Endothelial cell of hepatic sinusoid (primary cell): ENCODE measurements at regions not wholly inside any gene's neighbourhood (a gene's known extent, or its start where the extent isn't known, plus 50 kb on each side); places are given as distances from the start of the nearest gene placed in this dataset.
"Not testable (repeated sequence)": the region's sequence is repeated elsewhere in the genome, so short reads cannot be mapped to it uniquely, and the experiment has no call there.

Experiments used
- in situ Hi-C: cut with HindIII; loops from 2 replicates; pipeline ENCODE4 v1.10.0; 2017; ENCODE audit warnings: low sequenced_read_pairs

DNA sequence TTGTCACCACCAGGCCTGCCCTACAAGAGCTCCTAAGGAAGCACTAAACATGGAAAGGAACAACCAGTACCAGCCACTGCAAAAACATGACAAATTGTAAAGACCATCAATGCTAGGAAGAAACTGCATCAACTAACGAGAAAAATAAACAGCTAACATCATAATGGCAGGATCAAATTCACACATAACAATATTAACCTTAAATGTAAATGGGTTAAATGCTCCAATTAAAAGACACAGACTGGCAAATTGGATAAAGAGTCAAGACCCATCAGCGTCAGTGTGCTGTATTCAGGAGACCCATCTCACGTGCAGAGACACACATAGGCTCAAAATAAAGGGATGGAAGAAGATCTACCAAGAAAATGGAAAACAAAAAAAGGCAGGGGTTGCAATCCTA lies 77.0 kb upstream of the SAMSN1 start:
- in situ Hi-C loops = not testable (repeated sequence)

GRCh38 chr21:14620152-14620551 lies 74.0 kb upstream of the SAMSN1 start:
- in situ Hi-C loops = no loop called here

- in situ Hi-C loops = no loop called here
Measured at GRCh38 chr21:14617871-14618270, 71.8 kb upstream of the SAMSN1 start.

GRCh38 chr21:14617040-14617393 lies 70.9 kb upstream of the SAMSN1 start:
- in situ Hi-C loops = no loop called here

DNA sequence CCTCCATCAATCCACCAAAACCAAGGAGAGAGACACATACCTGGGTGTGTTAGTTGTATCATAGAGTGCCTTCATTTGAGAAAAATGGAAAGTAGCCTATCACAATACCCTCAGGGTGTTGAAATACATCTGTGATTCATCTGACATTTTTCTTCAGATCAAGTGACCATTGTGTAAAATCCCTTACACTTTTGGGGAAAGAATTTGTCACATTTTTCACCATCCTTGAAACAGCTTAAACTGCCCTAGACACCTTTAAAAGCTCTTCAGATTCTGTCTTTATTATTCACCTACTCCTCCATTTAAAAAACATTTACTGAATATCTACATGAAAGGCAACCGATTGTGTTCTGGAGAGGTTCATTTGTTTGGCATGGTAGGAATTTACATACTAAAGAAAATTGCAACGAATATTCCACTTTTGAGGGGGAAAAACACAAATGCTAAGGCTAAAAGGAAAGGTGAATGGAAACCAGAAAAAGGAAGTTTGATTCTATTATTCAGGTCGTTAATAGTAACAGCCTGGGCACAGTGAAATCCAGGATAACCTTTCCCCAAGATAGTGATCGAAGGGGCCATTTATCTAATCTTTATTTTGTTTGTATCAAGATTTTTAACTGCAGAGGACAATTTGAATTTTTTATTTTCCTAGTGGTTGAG lies 70.4 kb upstream of the SAMSN1 start:
- in situ Hi-C loops = no loop called here

- in situ Hi-C loops = no loop called here
Measured at GRCh38 chr21:14615359-14615974, 69.4 kb upstream of the SAMSN1 start.

- in situ Hi-C loops = no loop called here
Measured at GRCh38 chr21:14614287-14614686, 68.2 kb upstream of the SAMSN1 start.

GRCh38 chr21:14613486-14614224 lies 67.5 kb upstream of the SAMSN1 start:
- in situ Hi-C loops = no loop called here

DNA sequence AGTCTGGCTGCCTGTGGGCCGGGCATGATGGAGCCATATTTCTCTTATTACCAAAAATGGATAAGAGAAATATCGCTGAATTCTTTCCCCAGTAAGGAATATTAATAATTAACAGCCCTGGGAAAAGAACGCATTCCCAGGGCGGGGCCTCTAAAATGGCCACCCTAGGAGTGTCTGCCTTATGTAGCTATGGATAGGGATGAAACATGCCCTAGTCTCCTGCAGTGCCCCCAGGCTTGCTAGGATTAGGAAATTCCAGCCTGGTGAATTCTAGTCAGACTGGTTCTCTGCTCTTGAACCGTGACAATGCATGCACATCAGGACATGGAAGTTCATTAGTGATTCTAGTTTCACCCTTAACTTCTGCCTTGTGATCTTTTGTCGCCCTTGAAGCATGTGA lies 64.0 kb upstream of the SAMSN1 start:
- in situ Hi-C loops = not testable (repeated sequence)

GRCh38 chr21:14609274-14609673 lies 63.2 kb upstream of the SAMSN1 start:
- in situ Hi-C loops = no loop called here

DNA sequence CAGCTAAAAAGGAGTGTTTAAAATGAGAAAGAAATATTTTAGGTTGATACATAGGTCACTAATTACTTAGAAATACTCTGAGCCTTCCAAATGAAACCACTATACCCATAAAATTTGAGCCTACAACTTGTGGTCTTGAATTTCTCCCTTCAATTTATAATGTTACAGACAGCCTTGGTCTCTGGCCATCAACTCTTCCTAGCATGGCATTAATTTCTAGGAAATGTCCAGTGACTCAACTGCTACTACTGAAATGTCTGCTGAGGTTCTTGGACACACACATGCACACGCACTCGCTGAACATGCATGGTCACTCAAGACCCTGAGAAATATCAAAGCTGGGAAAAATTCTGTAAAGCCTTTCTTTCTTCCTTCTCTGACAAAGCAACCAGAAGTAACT lies 61.1 kb upstream of the SAMSN1 start:
- in situ Hi-C loops = no loop called here

- in situ Hi-C loops = no loop called here
Measured at GRCh38 chr21:14603202-14603601, 57.1 kb upstream of the SAMSN1 start.

DNA sequence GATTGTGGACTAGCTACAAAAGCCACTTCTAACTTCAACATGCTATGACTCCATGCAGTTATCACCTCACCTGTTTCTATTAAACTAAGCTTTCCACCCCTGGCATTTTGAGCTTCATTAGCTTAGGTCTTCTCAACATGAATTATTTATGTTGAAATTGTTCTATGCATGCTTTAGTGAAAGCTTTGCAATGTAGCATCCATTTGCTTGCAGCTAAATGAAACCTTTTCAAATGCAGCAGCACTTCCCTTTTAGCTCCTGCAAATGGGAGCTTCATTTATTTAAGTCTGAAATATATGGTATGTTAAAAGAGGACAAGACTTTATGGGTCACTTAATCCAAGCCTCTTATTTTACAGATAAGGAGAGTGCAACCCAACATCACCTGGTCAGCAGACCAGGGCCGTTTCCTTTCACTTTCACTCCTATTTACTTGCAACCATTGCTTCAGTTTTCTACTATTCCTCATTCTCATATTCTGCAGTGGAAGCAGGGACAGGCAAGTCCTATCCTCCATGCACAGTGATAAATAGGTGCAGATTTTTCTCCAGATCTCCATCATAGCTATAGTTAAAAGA lies 56.4 kb upstream of the SAMSN1 start:
- in situ Hi-C loops = no loop called here

DNA sequence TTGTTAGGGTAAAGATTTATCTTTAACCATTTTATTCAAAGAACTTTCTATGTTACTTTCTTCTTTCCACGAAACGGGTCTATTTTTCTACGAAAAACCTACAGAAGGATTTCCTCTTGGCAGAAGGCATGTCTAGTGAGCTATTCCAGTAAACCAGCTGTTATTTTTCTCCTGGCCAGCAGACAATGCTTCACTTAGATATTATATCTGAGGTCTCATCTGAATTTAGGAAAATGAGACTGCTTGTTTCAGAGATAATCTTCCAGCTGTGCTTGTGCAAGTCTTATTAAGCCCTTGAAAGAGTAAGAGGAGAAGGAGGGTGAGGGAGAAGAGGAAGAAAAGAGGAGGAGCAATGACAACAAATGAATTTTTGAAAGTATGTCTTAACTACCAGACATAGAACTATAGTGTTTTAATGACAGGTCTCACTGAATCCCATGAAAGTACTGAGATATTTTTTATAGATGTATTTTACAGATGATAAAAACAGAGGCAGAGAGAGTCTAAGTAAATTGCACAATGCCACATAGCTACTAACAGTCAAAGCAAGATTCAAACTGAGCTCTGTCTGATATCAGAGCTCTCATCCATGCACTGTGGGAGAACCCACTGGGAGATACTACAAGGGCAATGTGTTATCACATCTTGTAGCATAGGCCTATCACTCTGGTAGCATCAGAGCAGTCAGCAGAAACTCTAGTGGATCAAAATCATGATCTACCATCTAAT lies 54.6 kb upstream of the SAMSN1 start:
- in situ Hi-C loops = no loop called here

- in situ Hi-C loops = no loop called here
Measured at GRCh38 chr21:14598065-14598464, 52.0 kb upstream of the SAMSN1 start.
